HCT116 (cell line): ENCODE measurements at regions not wholly inside any gene's neighbourhood (a gene's known extent, or its start where the extent isn't known, plus 50 kb on each side); places are given as distances from the start of the nearest gene placed in this dataset.
A peak's percentile ranks its signal among the peaks of the same experiment; 100 is the strongest.

Experiments used
- ATAC-seq: fragments of 200-7000 bp; cut with Tn5 transposase; 2 replicates; pipeline ENCODE4 v1.9.1; 2020; ENCODE audit warnings: mild to moderate bottlenecking, moderate library complexity
- BruUV-seq: library from RNA; stranded (reverse); fragments of 400-500 nt; replicated peaks from 2 replicates; lab custom pipeline; 2021; lab: Mats Ljungman, UMichigan
- CTCF ChIA-PET: fragments of 300-600 bp; sonication (Branson Sonifier 250); formaldehyde crosslinking; loops from one replicate; lab custom pipeline; 2021; ENCODE audit warnings: antibody characterized with exemption; lab: Charles Lee
- POLR2A ChIA-PET: fragments of 300-600, 350-600 bp; sonication (Branson Sonifier 250); formaldehyde crosslinking; loops from one replicate; lab custom pipeline; 2021; ENCODE audit warnings: antibody characterized with exemption; lab: Charles Lee
- RAD21 ChIA-PET, 2 experiments: fragments of 300-600 bp; sonication (Branson Sonifier 250); formaldehyde crosslinking; loops; one replicate each; lab custom pipeline; 2023; ENCODE audit warnings: low total read pairs in 2 of 2; ENCODE audit not compliant: uncharacterized antibody in 2 of 2, unreplicated experiment in 2 of 2, low non-redundant PET in 1 of 2; lab: Charles Lee
- DNase-seq: peaks from one replicate; pipeline ENCODE4 v3.0.0-alpha.2; 2010; ENCODE audit warnings: low read depth, low spot score
- H2AFZ ChIP-seq: fragments of 200-600 bp; shearing (Covaris generic), sonication (generic); 2 replicates; pipeline ENCODE4 v1.6.1; 2017; ENCODE audit warnings: low read depth, mixed run types, mixed read lengths, antibody characterized with exemption, low read length; ENCODE audit not compliant: poor library complexity, severe bottlenecking
- H3K27ac ChIP-seq: 2 replicates; pipeline ENCODE4 v1.5.1; 2012; ENCODE audit warnings: low read depth, low read length
- H3K27me3 ChIP-seq: fragments of 200-600 bp; sonication (generic); 2 replicates; pipeline ENCODE4 v1.6.1; 2016; ENCODE audit warnings: mixed run types, low read length, mixed read lengths; ENCODE audit not compliant: insufficient read depth
- H3K36me3 ChIP-seq, 2 experiments: fragments of 200-500 bp in 1 of 2; fragments of 200-600 bp in 1 of 2; sonication (Bioruptor generic) in 1 of 2; sonication (generic) in 1 of 2; 2 replicates each; pipeline versions ENCODE4 v1.5.1 to v1.6.1; 2014 to 2016; ENCODE audit warnings: low read length in 2 of 2, inconsistent platforms in 1 of 2, mixed read lengths in 1 of 2, mixed run types in 1 of 2; ENCODE audit not compliant: insufficient read depth in 2 of 2, control insufficient read depth in 1 of 2
- H3K4me1 ChIP-seq, 2 experiments: fragments of 200-600 bp in 1 of 2; sonication (generic) in 1 of 2; 2 replicates each; pipeline versions ENCODE4 v1.5.1 to v1.6.1; 2012 to 2017; ENCODE audit warnings: low read length in 2 of 2, inconsistent platforms in 1 of 2, mild to moderate bottlenecking in 1 of 2, mixed read lengths in 1 of 2, mixed run types in 1 of 2, moderate library complexity in 1 of 2; ENCODE audit not compliant: insufficient read depth in 2 of 2, control insufficient read depth in 1 of 2
- H3K4me2 ChIP-seq: fragments of 200-600 bp; sonication (generic); 2 replicates; pipeline ENCODE4 v1.6.1; 2017; ENCODE audit warnings: mixed run types, low read length, mixed read lengths
- H3K4me3 ChIP-seq, 2 experiments: fragments of 200-600 bp in 1 of 2; sonication (generic) in 1 of 2; replicated peaks in 1 of 2; 2 replicates each; pipeline ENCODE4 v1.5.1; 2011 to 2016; ENCODE audit warnings: low read length in 2 of 2, control low read depth in 1 of 2, low read depth in 1 of 2, mild to moderate bottlenecking in 1 of 2, mixed read lengths in 1 of 2, mixed run types in 1 of 2
- H3K79me2 ChIP-seq: fragments of 200-600 bp; sonication (generic); 2 replicates; pipeline ENCODE4 v1.6.1; 2017; ENCODE audit warnings: mild to moderate bottlenecking, mixed run types, low read length, moderate library complexity, mixed read lengths; ENCODE audit not compliant: insufficient read depth
- H3K9ac ChIP-seq: fragments of 200-600 bp; sonication (generic); 2 replicates; pipeline ENCODE4 v1.6.1; 2016; ENCODE audit warnings: low read length, mixed read lengths
- H3K9me2 ChIP-seq: fragments of 200-600 bp; sonication (generic), shearing (Covaris generic); 2 replicates; pipeline ENCODE4 v1.6.1; 2017; ENCODE audit warnings: mixed run types, mild to moderate bottlenecking, moderate library complexity; ENCODE audit not compliant: insufficient read depth
- H3K9me3 ChIP-seq, 2 experiments: fragments of 200-500 bp in 1 of 2; fragments of 200-600 bp in 1 of 2; sonication (Bioruptor generic) in 1 of 2; sonication (generic) in 1 of 2; 2 replicates each; pipeline ENCODE4 v1.6.1; 2014 to 2017; ENCODE audit warnings: low read length in 2 of 2, mixed read lengths in 2 of 2, inconsistent platforms in 1 of 2, low read depth in 1 of 2, mild to moderate bottlenecking in 1 of 2, mixed run types in 1 of 2, moderate library complexity in 1 of 2; ENCODE audit not compliant: control insufficient read depth in 1 of 2, insufficient read depth in 1 of 2
- H4K20me1 ChIP-seq: fragments of 200-600 bp; sonication (generic), shearing (Covaris generic); 2 replicates; pipeline ENCODE4 v1.6.1; 2017; ENCODE audit warnings: mixed run types, mild to moderate bottlenecking, moderate library complexity; ENCODE audit not compliant: insufficient read depth
- EGR1 ChIP-seq: IDR thresholded peaks from 2 replicates; pipeline ENCODE4 v1.6.1; 2012; ENCODE audit warnings: low read depth
- ELF1 ChIP-seq: IDR thresholded peaks from 2 replicates; pipeline ENCODE4 v1.6.1; 2012; ENCODE audit warnings: low read depth, borderline replicate concordance
- FOSL1 ChIP-seq: IDR thresholded peaks from 2 replicates; pipeline ENCODE4 v1.6.1; 2012; ENCODE audit warnings: low read depth
- JUND ChIP-seq: IDR thresholded peaks from 2 replicates; pipeline ENCODE4 v1.6.1; 2012
- POLR2A ChIP-seq: IDR thresholded peaks from 2 replicates; pipeline ENCODE4 v1.7.0; 2011; ENCODE audit warnings: borderline replicate concordance; ENCODE audit not compliant: insufficient read depth, insufficient read length; ENCODE audit errors: extremely low read depth
- RAD21 ChIP-seq: IDR thresholded peaks from 2 replicates; pipeline ENCODE4 v1.6.1; 2012; ENCODE audit warnings: low read depth, mild to moderate bottlenecking
- SRF ChIP-seq: IDR thresholded peaks from 2 replicates; pipeline ENCODE4 v1.6.1; 2012; ENCODE audit warnings: low read depth
- TCF7L2 ChIP-seq: IDR thresholded peaks from 2 replicates; pipeline ENCODE4 v1.7.0; 2011; ENCODE audit warnings: borderline replicate concordance, inconsistent platforms; ENCODE audit not compliant: insufficient read depth, insufficient read length; ENCODE audit errors: extremely low read depth
- YY1 ChIP-seq: IDR thresholded peaks from 2 replicates; pipeline ENCODE4 v1.6.1; 2011; ENCODE audit warnings: low read length, low read depth, moderate library complexity, mild to moderate bottlenecking; ENCODE audit not compliant: insufficient replicate concordance; ENCODE audit errors: extremely low read depth
- ZNF274 ChIP-seq: fragments of 200-500 bp; sonication (Bioruptor generic); IDR thresholded peaks from 2 replicates; pipeline ENCODE4 v1.6.1; 2014; ENCODE audit warnings: mild to moderate bottlenecking, low read depth, low read length, inconsistent platforms
- intact Hi-C: fragments of 100-400 bp; cut with micrococcal nuclease; formaldehyde crosslinking; loops from 2 replicates; pipeline ENCODE4 v1.10.0; 2022
- TF ChIP-seq, protein P1 (sequence below): IDR thresholded peaks from 2 replicates; pipeline ENCODE4 v1.6.1; 2012; ENCODE audit warnings: low read depth
- TF ChIP-seq, protein P2 (sequence below): IDR thresholded peaks from 2 replicates; pipeline ENCODE4 v1.6.1; 2012
- TF ChIP-seq, protein P3 (sequence below): IDR thresholded peaks from 2 replicates; pipeline ENCODE4 v1.6.1; 2012

- H3K9ac ChIP-seq: no peak overlapping the region
- H3K9me3 ChIP-seq: no peaks in the 10 kb centered on the region
- ChIA-PET CTCF (no interaction called here), RAD21 (no interaction called here), POLR2A (no interaction called here)
- no peaks in the 10 kb centered on the region for H3K36me3 ChIP-seq
- no peak overlapping the region for H3K27ac ChIP-seq
- intact Hi-C loops: no loop called here
- H3K27me3 ChIP-seq: peaks cover 44% of the 10 kb centered on the region
- no peak overlapping the region for H3K4me2 ChIP-seq
- ATAC-seq (no peak), DNase-seq (no peak)
- no peak for TF ChIP-seq RAD21
- TF ChIP-seq, protein P1, sequence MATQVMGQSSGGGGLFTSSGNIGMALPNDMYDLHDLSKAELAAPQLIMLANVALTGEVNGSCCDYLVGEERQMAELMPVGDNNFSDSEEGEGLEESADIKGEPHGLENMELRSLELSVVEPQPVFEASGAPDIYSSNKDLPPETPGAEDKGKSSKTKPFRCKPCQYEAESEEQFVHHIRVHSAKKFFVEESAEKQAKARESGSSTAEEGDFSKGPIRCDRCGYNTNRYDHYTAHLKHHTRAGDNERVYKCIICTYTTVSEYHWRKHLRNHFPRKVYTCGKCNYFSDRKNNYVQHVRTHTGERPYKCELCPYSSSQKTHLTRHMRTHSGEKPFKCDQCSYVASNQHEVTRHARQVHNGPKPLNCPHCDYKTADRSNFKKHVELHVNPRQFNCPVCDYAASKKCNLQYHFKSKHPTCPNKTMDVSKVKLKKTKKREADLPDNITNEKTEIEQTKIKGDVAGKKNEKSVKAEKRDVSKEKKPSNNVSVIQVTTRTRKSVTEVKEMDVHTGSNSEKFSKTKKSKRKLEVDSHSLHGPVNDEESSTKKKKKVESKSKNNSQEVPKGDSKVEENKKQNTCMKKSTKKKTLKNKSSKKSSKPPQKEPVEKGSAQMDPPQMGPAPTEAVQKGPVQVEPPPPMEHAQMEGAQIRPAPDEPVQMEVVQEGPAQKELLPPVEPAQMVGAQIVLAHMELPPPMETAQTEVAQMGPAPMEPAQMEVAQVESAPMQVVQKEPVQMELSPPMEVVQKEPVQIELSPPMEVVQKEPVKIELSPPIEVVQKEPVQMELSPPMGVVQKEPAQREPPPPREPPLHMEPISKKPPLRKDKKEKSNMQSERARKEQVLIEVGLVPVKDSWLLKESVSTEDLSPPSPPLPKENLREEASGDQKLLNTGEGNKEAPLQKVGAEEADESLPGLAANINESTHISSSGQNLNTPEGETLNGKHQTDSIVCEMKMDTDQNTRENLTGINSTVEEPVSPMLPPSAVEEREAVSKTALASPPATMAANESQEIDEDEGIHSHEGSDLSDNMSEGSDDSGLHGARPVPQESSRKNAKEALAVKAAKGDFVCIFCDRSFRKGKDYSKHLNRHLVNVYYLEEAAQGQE: peak; percentile 63
- H3K79me2 ChIP-seq: no peaks in the 10 kb centered on the region
- H3K4me3 ChIP-seq: no peak overlapping the region
- no peak overlapping the region for H2AFZ ChIP-seq
- BruUV-seq: no TSS peak
- H4K20me1 ChIP-seq: no peaks in the 10 kb centered on the region
- H3K4me1 ChIP-seq: no peaks in the 10 kb centered on the region
- no peaks in the 10 kb centered on the region for H3K9me2 ChIP-seq
These were observed 212.7 kb upstream of the PPP2R3A start for GRCh38 chr3:135752851-135753250.

- Histone ChIP-seq H3K4me2 (no peak overlapping the region), H3K27me3 (peaks cover 40% of the 10 kb centered on the region), H3K9me3 (no peaks in the 10 kb centered on the region), H3K36me3 (no peaks in the 10 kb centered on the region), H2AFZ (no peak overlapping the region), H4K20me1 (no peaks in the 10 kb centered on the region), H3K9ac (no peak overlapping the region), H3K4me3 (no peak overlapping the region), H3K4me1 (no peaks in the 10 kb centered on the region), H3K9me2 (no peaks in the 10 kb centered on the region), H3K79me2 (no peaks in the 10 kb centered on the region), H3K27ac (no peak overlapping the region)
- RAD21 ChIA-PET: no interaction called here
- ATAC-seq (no peak), DNase-seq (no peak)
- POLR2A ChIA-PET: interaction anchor here (0.7 kb wide), 1 partner anchor 288 kb away, joined by 3 read pairs; no protein-coding TSS in a partner anchor
- CTCF ChIA-PET: no interaction called here
- no TSS peak for BruUV-seq
- intact Hi-C loops: no loop called here
- TF ChIP-seq SRF (no peak), EGR1 (no peak), ELF1 (no peak), FOSL1 (no peak), YY1 (no peak), ZNF274 (no peak), JUND (no peak), POLR2A (no peak), TCF7L2 (no peak)
- TF ChIP-seq, protein P2, sequence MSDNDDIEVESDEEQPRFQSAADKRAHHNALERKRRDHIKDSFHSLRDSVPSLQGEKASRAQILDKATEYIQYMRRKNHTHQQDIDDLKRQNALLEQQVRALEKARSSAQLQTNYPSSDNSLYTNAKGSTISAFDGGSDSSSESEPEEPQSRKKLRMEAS: no peak
- TF ChIP-seq, protein P3, sequence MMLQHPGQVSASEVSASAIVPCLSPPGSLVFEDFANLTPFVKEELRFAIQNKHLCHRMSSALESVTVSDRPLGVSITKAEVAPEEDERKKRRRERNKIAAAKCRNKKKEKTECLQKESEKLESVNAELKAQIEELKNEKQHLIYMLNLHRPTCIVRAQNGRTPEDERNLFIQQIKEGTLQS: no peak
These were observed 212.0 kb upstream of the PPP2R3A start for GRCh38 chr3:135753506-135753905.
